Stimulated activated naive B cell treated with anti-CD40 and anti-IgM and Interleukin-4, amounts not matched to agents 10 μg/mL and 1 μg/mL and 100 μg/mL, for 72 hours (primary cell): ENCODE measurements at regions not wholly inside any gene's neighbourhood (a gene's known extent, or its start where the extent isn't known, plus 50 kb on each side); places are given as distances from the start of the nearest gene placed in this dataset.

Experiments
- ATAC-seq, 2 donors: fragments of 150-1000 bp; cut with Tn5 transposase; replicated peaks; 2 replicates each; pipeline ENCODE4 v1.10.0; 2021; ENCODE audit warnings: moderate library complexity in 1 of 2
- DNase-seq: peaks from one replicate; pipeline ENCODE4 v3.0.0; 2021
- H3K27ac Mint-ChIP-seq: one replicate; pipeline ENCODE4 v1.8.0; 2022; ENCODE audit warnings: mild to moderate bottlenecking, mixed read lengths
- H3K27me3 Mint-ChIP-seq, 2 donors: one replicate each; pipeline ENCODE4 v1.8.0; 2022; ENCODE audit warnings: mixed read lengths in 2 of 2
- H3K36me3 Mint-ChIP-seq, 2 donors: one replicate each; pipeline ENCODE4 v1.8.0; 2022; ENCODE audit warnings: mixed read lengths in 2 of 2, mild to moderate bottlenecking in 1 of 2
- H3K4me1 Mint-ChIP-seq, 2 donors: one replicate each; pipeline ENCODE4 v1.8.0; 2022; ENCODE audit warnings: mixed read lengths in 2 of 2, mild to moderate bottlenecking in 1 of 2
- H3K4me3 Mint-ChIP-seq, 2 donors: one replicate each; pipeline ENCODE4 v1.8.0; 2022; ENCODE audit warnings: mild to moderate bottlenecking in 2 of 2, mixed read lengths in 2 of 2, moderate library complexity in 1 of 2
- H3K9me3 Mint-ChIP-seq, 2 donors: one replicate each; pipeline ENCODE4 v1.8.0; 2022; ENCODE audit warnings: mixed read lengths in 2 of 2, mild to moderate bottlenecking in 1 of 2

GRCh38 chr16:85433477-85433876 is 179.6 kb upstream of the GSE1 start:
- DNase-seq (no peak), ATAC-seq (no peak)
- Mint-ChIP-seq H3K36me3 (no peaks in the 10 kb centered on the region), H3K4me3 (no peak overlapping the region), H3K27me3 (peaks cover 8 to 16% of the 10 kb centered on the region in 2 donors), H3K4me1 (peaks cover 0 to 2% of the 10 kb centered on the region in 2 donors), H3K9me3 (no peaks in the 10 kb centered on the region), H3K27ac (no peak overlapping the region)

GRCh38 chr16:85435286-85435685 is 177.8 kb upstream of the GSE1 start:
- no peak overlapping the region for H3K4me3 Mint-ChIP-seq
- H3K9me3 Mint-ChIP-seq = no peaks in the 10 kb centered on the region
- ATAC-seq (no peak), DNase-seq (no peak)
- H3K27me3 Mint-ChIP-seq = peaks cover 0 to 8% of the 10 kb centered on the region in 2 donors
- H3K27ac Mint-ChIP-seq = no peak overlapping the region
- H3K36me3 Mint-ChIP-seq = no peaks in the 10 kb centered on the region
- peaks cover 0 to 2% of the 10 kb centered on the region in 2 donors for H3K4me1 Mint-ChIP-seq

- Mint-ChIP-seq H3K27ac (no peak overlapping the region), H3K27me3 (peaks cover 0 to 8% of the 10 kb centered on the region in 2 donors), H3K4me3 (no peak overlapping the region), H3K9me3 (no peaks in the 10 kb centered on the region), H3K36me3 (no peaks in the 10 kb centered on the region), H3K4me1 (peaks cover 0 to 2% of the 10 kb centered on the region in 2 donors)
- no peak for DNase-seq
- no peak for ATAC-seq
Measured at GRCh38 chr16:85435700-85436099, 177.4 kb upstream of the GSE1 start.

- H3K27ac Mint-ChIP-seq = no peak overlapping the region
- H3K36me3 Mint-ChIP-seq = no peaks in the 10 kb centered on the region
- DNase-seq (no peak), ATAC-seq (no peak)
- H3K4me1 Mint-ChIP-seq = peaks cover 0 to 2% of the 10 kb centered on the region in 2 donors
- no peak overlapping the region for H3K4me3 Mint-ChIP-seq
- peaks cover 0 to 8% of the 10 kb centered on the region in 2 donors for H3K27me3 Mint-ChIP-seq
- no peaks in the 10 kb centered on the region for H3K9me3 Mint-ChIP-seq
Measured at GRCh38 chr16:85436207-85436606, 176.9 kb upstream of the GSE1 start.

GRCh38 chr16:85436636-85437165 is 176.4 kb upstream of the GSE1 start:
- Mint-ChIP-seq H3K4me1 (peaks cover 0 to 2% of the 10 kb centered on the region in 2 donors), H3K27ac (no peak overlapping the region), H3K36me3 (no peaks in the 10 kb centered on the region), H3K4me3 (no peak overlapping the region), H3K27me3 (peaks cover 0 to 8% of the 10 kb centered on the region in 2 donors), H3K9me3 (no peaks in the 10 kb centered on the region)
- DNase-seq (no peak), ATAC-seq (no peak)

- Mint-ChIP-seq H3K4me1 (peaks cover 0 to 2% of the 10 kb centered on the region in 2 donors), H3K4me3 (no peak overlapping the region), H3K27ac (peak overlapping the region; percentile 66), H3K36me3 (no peaks in the 10 kb centered on the region), H3K9me3 (no peaks in the 10 kb centered on the region), H3K27me3 (peaks cover 0 to 8% of the 10 kb centered on the region in 2 donors)
- no peak for ATAC-seq
- no peak for DNase-seq
Measured at GRCh38 chr16:85437166-85438052, 175.7 kb upstream of the GSE1 start.

- Mint-ChIP-seq H3K4me1 (peaks cover 0 to 2% of the 10 kb centered on the region in 2 donors), H3K9me3 (no peaks in the 10 kb centered on the region)
Measured at GRCh38 chr16:85438981-85439685, 174.0 kb upstream of the GSE1 start.

GRCh38 chr16:85440744-85441143 is 172.4 kb upstream of the GSE1 start:
- no peak overlapping the region for H3K27ac Mint-ChIP-seq
- H3K4me1 Mint-ChIP-seq = peaks cover 0 to 2% of the 10 kb centered on the region in 2 donors
- H3K27me3 Mint-ChIP-seq = peaks cover 5 to 6% of the 10 kb centered on the region in 2 donors
- DNase-seq (no peak), ATAC-seq (no peak)
- no peaks in the 10 kb centered on the region for H3K36me3 Mint-ChIP-seq
- H3K4me3 Mint-ChIP-seq = no peak overlapping the region
- no peaks in the 10 kb centered on the region for H3K9me3 Mint-ChIP-seq

More at GRCh38 chr16:85438981-85439685, 174.0 kb upstream of the GSE1 start:
- no peak for ATAC-seq
- Mint-ChIP-seq H3K4me3 (no peak overlapping the region), H3K27ac (no peak overlapping the region), H3K27me3 (peaks cover 0 to 4% of the 10 kb centered on the region in 2 donors), H3K36me3 (no peaks in the 10 kb centered on the region)
- DNase-seq = no peak

- Mint-ChIP-seq H3K4me3 (no peak overlapping the region), H3K27me3 (peaks cover 5 to 6% of the 10 kb centered on the region in 2 donors), H3K36me3 (no peaks in the 10 kb centered on the region), H3K27ac (no peak overlapping the region), H3K4me1 (peaks cover 0 to 2% of the 10 kb centered on the region in 2 donors), H3K9me3 (no peaks in the 10 kb centered on the region)
- DNase-seq (no peak), ATAC-seq (no peak)
Measured at GRCh38 chr16:85441189-85441889, 171.8 kb upstream of the GSE1 start.

- Mint-ChIP-seq H3K36me3 (no peaks in the 10 kb centered on the region), H3K4me3 (no peak overlapping the region), H3K9me3 (no peaks in the 10 kb centered on the region), H3K27me3 (peaks cover 5 to 6% of the 10 kb centered on the region in 2 donors), H3K4me1 (peaks cover 0 to 2% of the 10 kb centered on the region in 2 donors), H3K27ac (no peak overlapping the region)
- ATAC-seq (no peak), DNase-seq (no peak)
Measured at GRCh38 chr16:85441890-85442670, 171.0 kb upstream of the GSE1 start.

- no peaks in the 10 kb centered on the region for H3K9me3 Mint-ChIP-seq
- DNase-seq (no peak), ATAC-seq (no peak)
- no peak overlapping the region for H3K4me3 Mint-ChIP-seq
- peaks cover 8 to 9% of the 10 kb centered on the region in 2 donors for H3K4me1 Mint-ChIP-seq
- no peak overlapping the region for H3K27ac Mint-ChIP-seq
- no peaks in the 10 kb centered on the region for H3K36me3 Mint-ChIP-seq
- peaks cover 6 to 14% of the 10 kb centered on the region in 2 donors for H3K27me3 Mint-ChIP-seq
Measured at GRCh38 chr16:85443116-85443515, 170.0 kb upstream of the GSE1 start.

- peaks cover 12% of the 10 kb centered on the region in 2 donors for H3K4me1 Mint-ChIP-seq
- H3K27ac Mint-ChIP-seq = no peak overlapping the region
- H3K9me3 Mint-ChIP-seq = no peaks in the 10 kb centered on the region
Measured at GRCh38 chr16:85443531-85443930, 169.6 kb upstream of the GSE1 start.

GRCh38 chr16:85445064-85445778 is 167.9 kb upstream of the GSE1 start:
- Mint-ChIP-seq H3K27ac (no peak overlapping the region), H3K4me3 (no peak overlapping the region), H3K9me3 (no peaks in the 10 kb centered on the region)

More at GRCh38 chr16:85443531-85443930, 169.6 kb upstream of the GSE1 start:
- Mint-ChIP-seq H3K27me3 (peaks cover 6 to 17% of the 10 kb centered on the region in 2 donors), H3K4me3 (no peak overlapping the region), H3K36me3 (no peaks in the 10 kb centered on the region)
- ATAC-seq (no peak), DNase-seq (no peak)

More at GRCh38 chr16:85445064-85445778, 167.9 kb upstream of the GSE1 start:
- Mint-ChIP-seq H3K27me3 (peaks cover 6 to 17% of the 10 kb centered on the region in 2 donors), H3K36me3 (no peaks in the 10 kb centered on the region), H3K4me1 (peaks cover 20 to 26% of the 10 kb centered on the region in 2 donors)
- ATAC-seq = no peak
- DNase-seq = no peak
